ENCODE measurements at regions not wholly inside any gene's neighbourhood (a gene's known extent, or its start where the extent isn't known, plus 50 kb on each side); places are given as distances from the start of the nearest gene placed in this dataset.
"Not testable (repeated sequence)": the region's sequence is repeated elsewhere in the genome, so short reads cannot be mapped to it uniquely, and the experiment has no call there.

- TF ChIP-seq, protein P1, sequence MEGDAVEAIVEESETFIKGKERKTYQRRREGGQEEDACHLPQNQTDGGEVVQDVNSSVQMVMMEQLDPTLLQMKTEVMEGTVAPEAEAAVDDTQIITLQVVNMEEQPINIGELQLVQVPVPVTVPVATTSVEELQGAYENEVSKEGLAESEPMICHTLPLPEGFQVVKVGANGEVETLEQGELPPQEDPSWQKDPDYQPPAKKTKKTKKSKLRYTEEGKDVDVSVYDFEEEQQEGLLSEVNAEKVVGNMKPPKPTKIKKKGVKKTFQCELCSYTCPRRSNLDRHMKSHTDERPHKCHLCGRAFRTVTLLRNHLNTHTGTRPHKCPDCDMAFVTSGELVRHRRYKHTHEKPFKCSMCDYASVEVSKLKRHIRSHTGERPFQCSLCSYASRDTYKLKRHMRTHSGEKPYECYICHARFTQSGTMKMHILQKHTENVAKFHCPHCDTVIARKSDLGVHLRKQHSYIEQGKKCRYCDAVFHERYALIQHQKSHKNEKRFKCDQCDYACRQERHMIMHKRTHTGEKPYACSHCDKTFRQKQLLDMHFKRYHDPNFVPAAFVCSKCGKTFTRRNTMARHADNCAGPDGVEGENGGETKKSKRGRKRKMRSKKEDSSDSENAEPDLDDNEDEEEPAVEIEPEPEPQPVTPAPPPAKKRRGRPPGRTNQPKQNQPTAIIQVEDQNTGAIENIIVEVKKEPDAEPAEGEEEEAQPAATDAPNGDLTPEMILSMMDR (conservative IDR thresholded peaks at IDR 0.05; ENCODE audit: low read depth, low read length), result not testable (repeated sequence)
- TF ChIP-seq EZH2 (IDR thresholded peaks at IDR 0.05; ENCODE audit: borderline replicate concordance, low read depth, low read length, poor library complexity, severe bottlenecking), result not testable (repeated sequence)
These were observed 180.0 kb downstream of the FCRL5 start for GRCh38 chr1:157372311-157372710.
